ENCODE measurements at regions not wholly inside any gene's neighbourhood (a gene's known extent, or its start where the extent isn't known, plus 50 kb on each side); places are given as distances from the start of the nearest gene placed in this dataset.

GRCh38 chr6:56356426-56356825 lies 109.0 kb upstream of the COL21A1 start:
- peak; percentile 70 for DNase-seq (ENCODE audit: low spot score)
- in situ Hi-C loops (cut with HindIII; ENCODE audit: low sequenced_read_pairs), result loop anchor here (25.0 kb wide), 1 partner anchor 231 kb away; no protein-coding TSS in a partner anchor

GRCh38 chr6:56353860-56354259 lies 106.5 kb upstream of the COL21A1 start:
- no peak for DNase-seq (ENCODE audit: low spot score)
- in situ Hi-C loops (cut with HindIII; ENCODE audit: low sequenced_read_pairs), result loop anchor here (25.0 kb wide), 1 partner anchor 233 kb away; no protein-coding TSS in a partner anchor

GRCh38 chr6:56350628-56351260 lies 103.4 kb upstream of the COL21A1 start:
- no peak for DNase-seq (ENCODE audit: low spot score)
- in situ Hi-C loops (cut with HindIII; ENCODE audit: low sequenced_read_pairs), result loop anchor here (25.0 kb wide), 1 partner anchor 237 kb away; no protein-coding TSS in a partner anchor

GRCh38 chr6:56349194-56349593 lies 101.8 kb upstream of the COL21A1 start:
- in situ Hi-C loops (cut with HindIII; ENCODE audit: low sequenced_read_pairs), result no loop called here
- DNase-seq (ENCODE audit: low spot score), result no peak

GRCh38 chr6:56348578-56348977 lies 101.2 kb upstream of the COL21A1 start:
- in situ Hi-C loops (cut with HindIII; ENCODE audit: low sequenced_read_pairs), result no loop called here
- no peak for DNase-seq (ENCODE audit: low spot score)

DNA sequence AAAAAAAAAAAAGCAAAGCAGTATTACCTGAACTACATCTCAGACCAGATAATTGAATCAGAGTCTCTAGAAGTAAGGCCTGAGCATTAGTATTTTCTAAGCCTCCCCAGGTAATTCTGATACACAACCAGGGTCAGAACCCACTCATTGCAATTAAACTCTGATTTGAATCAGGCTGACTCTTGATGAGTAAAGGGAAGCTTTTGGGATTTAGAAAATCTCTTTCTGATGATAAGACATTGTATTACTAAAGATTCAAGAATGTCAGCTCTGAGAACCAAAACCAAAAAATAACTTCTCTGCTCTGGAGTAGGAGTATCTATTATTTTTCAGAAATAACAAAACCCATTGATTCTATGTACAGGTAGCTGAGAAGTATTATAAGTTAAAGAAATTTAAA lies 100.1 kb upstream of the COL21A1 start:
- in situ Hi-C loops (cut with HindIII; ENCODE audit: low sequenced_read_pairs), result no loop called here
- no peak for DNase-seq (ENCODE audit: low spot score)

- no peak for DNase-seq (ENCODE audit: low spot score)
- in situ Hi-C loops (cut with HindIII; ENCODE audit: low sequenced_read_pairs), result no loop called here
Measured at GRCh38 chr6:56346958-56347357, 99.6 kb upstream of the COL21A1 start.

GRCh38 chr6:56345376-56345995 lies 98.1 kb upstream of the COL21A1 start:
- no peak for DNase-seq (ENCODE audit: low spot score)
- in situ Hi-C loops (cut with HindIII; ENCODE audit: low sequenced_read_pairs), result no loop called here

- in situ Hi-C loops (cut with HindIII; ENCODE audit: low sequenced_read_pairs), result no loop called here
- no peak for DNase-seq (ENCODE audit: low spot score)
Measured at GRCh38 chr6:56343295-56343694, 95.9 kb upstream of the COL21A1 start.

DNA sequence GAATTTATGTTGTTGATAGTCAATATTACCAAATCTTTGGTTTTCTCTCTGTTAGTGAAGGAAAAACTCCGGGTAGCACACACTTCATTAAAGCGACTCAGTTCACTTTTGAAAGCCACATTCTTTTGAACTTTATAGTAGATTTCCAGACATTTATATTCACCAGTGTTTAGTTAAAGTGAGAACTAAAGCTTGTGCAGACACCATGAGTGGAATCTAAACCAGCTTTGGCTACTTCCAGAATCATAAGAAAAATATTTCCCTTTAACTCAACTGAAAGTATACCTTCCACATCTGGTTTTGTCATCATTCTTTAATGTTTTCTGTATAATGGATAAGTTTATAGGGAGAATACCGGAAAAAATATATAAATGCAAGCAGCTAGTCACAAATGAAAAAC lies 92.1 kb upstream of the COL21A1 start:
- in situ Hi-C loops (cut with HindIII; ENCODE audit: low sequenced_read_pairs), result no loop called here
- DNase-seq (ENCODE audit: low spot score), result no peak

DNA sequence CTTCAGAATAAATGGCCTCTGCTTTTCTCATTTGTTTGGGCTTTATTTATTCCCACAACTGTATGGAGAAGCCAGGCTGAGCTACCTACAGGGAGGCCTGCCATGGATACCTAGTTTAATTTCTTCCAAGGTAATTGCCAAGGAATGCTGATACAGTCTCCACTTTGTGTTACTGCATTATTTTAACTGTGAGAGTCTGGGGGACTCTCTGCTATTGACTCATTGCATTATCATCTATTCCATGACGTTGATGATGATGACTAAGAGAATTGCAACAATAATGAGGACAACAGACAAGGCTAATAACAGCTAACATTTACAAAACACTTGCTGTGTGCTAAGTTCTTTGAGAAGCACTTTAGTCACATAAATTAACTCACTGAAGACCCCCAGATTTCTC lies 88.3 kb upstream of the COL21A1 start:
- no peak for DNase-seq (ENCODE audit: low spot score)

GRCh38 chr6:56334937-56335336 lies 87.6 kb upstream of the COL21A1 start:
- DNase-seq (ENCODE audit: low spot score), result no peak
- in situ Hi-C loops (cut with HindIII; ENCODE audit: low sequenced_read_pairs), result no loop called here

More for the DNA sequence above, 88.3 kb upstream of the COL21A1 start:
- in situ Hi-C loops (cut with HindIII; ENCODE audit: low sequenced_read_pairs), result no loop called here

DNA sequence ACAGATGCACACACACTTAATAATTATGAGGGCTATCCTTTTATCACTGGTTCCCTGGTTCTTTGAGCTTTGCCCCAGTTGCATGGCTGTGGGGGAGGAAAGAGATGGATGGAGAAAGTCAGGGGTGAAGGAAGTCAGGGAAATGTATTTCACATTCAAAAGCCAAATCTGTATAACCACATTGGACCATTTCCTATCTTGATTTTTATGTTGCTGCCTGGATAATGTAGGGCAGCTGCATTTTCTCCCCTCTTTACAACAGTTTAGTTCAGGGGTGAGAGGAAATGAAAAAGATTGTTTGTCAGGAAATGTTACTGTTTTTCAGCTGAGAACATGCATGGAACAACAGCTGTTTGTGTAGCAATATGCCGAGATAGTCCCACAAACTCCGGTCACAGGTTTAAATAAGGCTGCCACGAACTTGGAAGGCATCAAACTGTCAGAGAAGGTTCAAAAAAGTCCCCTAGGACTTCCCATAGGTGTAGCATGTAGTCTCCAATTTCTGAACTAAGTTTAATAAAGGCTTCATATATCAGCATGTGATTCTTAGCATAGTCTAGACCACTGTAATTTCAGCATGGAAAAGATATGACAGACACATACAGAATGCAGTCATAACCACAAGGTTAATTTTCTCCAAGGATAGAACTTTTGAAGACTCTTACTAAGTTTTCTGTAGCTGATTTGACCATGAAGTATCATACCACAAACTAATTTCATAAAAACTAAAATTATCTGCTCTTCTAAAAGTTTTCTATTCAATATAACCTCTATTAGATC lies 82.1 kb upstream of the COL21A1 start:
- in situ Hi-C loops (cut with HindIII; ENCODE audit: low sequenced_read_pairs), result no loop called here
- no peak for DNase-seq (ENCODE audit: low spot score)

DNA sequence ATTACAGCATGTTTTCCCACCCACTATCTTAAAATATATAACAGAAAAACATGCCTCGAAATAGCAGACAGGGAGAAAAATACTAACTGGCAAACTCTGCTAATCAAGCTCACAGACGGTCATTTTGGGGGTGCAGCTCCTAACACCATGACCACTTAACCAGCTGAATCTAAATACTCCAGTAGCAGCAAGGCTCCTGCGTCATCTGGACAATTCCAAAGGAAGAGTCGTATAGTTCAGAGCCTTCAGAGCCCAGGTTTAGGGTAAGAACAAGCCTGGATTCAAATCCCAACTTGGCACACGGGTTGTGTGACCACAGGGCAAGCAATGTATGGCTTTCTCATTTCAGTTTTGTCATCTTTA lies 81.3 kb upstream of the COL21A1 start:
- in situ Hi-C loops (cut with HindIII; ENCODE audit: low sequenced_read_pairs), result no loop called here
- DNase-seq (ENCODE audit: low spot score), result no peak

DNA sequence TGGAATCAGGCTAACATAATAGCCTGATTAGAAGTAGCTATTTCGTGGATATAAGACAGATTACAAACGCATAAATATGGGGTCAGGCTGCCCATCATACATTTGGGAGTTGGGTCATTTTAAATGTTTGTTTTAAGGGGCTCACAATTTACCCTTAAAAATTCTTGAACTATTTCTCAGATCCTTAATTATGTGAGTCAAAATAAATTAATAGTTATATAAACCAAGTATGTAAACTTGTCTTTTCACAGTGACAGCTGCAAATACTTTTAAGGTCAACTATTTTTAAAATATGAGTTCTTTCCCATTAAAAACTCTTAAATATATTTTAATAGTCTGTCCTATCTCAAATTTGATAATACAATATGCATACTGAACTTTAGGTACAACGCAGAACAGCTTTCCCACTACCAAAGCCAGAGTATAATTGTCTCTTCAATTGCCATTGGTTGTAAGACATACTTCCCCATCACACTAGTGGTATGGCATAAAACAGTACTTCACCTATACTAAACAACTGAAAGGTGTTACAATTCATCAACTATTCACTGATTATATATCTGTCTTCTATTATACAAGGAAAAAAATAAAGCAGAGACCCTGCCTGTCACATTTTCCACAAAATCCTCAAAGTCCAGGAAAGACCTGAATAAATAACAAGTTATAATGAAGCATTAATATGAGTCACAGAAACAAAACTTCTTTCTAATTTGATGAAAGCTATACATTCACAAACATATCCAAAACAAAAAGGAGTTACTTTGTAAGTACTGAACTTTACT lies 80.8 kb upstream of the COL21A1 start:
- no peak for DNase-seq (ENCODE audit: low spot score)
- in situ Hi-C loops (cut with HindIII; ENCODE audit: low sequenced_read_pairs), result no loop called here

GRCh38 chr6:56324396-56324795 lies 77.0 kb upstream of the COL21A1 start:
- DNase-seq (ENCODE audit: low spot score), result no peak
- in situ Hi-C loops (cut with HindIII; ENCODE audit: low sequenced_read_pairs), result no loop called here

GRCh38 chr6:56318851-56319250 lies 71.5 kb upstream of the COL21A1 start:
- in situ Hi-C loops (cut with HindIII; ENCODE audit: low sequenced_read_pairs), result no loop called here
- DNase-seq (ENCODE audit: low spot score), result no peak

DNA sequence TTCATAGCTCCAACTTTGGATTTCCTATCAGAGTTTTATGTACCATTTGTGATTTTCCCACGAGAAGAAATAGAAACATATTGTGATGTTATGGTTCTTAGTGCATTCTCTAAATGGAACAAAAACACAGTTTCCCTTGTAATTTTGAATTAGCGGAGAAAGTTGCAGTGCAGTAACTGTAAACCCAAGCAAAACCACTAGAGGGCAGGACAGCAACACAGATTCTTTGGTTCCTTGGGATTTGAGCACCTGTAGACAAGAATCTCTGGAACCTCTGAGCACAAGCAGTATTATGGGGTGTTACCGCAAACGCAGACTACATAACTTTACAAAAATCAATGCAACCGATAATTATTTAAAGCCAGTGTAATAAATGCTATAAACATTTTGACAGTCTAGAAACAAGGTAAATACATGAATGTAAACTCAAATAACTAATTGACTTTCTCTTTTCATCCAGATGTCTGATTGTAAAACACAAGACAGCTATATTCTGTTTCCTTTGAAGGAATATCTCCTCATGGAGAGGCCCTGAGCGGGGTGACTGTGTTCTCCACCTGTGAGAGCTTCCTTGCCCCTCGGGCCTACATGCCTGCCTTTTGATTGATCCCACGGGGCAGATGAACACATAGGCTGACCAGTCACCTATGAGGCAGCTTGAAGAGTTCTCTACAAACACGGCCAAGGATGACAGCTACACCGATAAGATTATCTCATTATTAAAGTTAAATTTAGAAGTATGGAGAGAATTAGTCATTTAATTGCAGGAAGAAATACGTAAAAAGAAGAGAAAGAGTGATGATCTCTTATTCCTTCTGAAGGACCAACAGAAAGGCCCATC lies 67.5 kb upstream of the COL21A1 start:
- in situ Hi-C loops (cut with HindIII; ENCODE audit: low sequenced_read_pairs), result no loop called here
- peak; percentile 42 for DNase-seq (ENCODE audit: low spot score)

Data from G401 (cell line).